GM06990 (cell line): ENCODE measurements at regions not wholly inside any gene's neighbourhood (a gene's known extent, or its start where the extent isn't known, plus 50 kb on each side); places are given as distances from the start of the nearest gene placed in this dataset.
"Not testable (repeated sequence)": the region's sequence is repeated elsewhere in the genome, so short reads cannot be mapped to it uniquely, and the experiment has no call there.

ENCODE experiments used
- DNase-seq: peaks from one replicate; pipeline ENCODE4 v3.0.0-alpha.2; 2011; ENCODE audit not compliant: insufficient read length; ENCODE audit errors: extremely low read depth
- H3K27me3 ChIP-seq: replicated peaks from 2 replicates; pipeline ENCODE4 v1.6.0; 2011; ENCODE audit warnings: low read length; ENCODE audit not compliant: control insufficient read depth, insufficient read depth
- H3K36me3 ChIP-seq: 2 replicates; pipeline ENCODE4 v1.5.1; 2011; ENCODE audit warnings: low read length; ENCODE audit not compliant: control insufficient read depth, insufficient read depth
- H3K4me3 ChIP-seq: replicated peaks from 2 replicates; pipeline ENCODE4 v1.5.1; 2011; ENCODE audit warnings: low read depth, mild to moderate bottlenecking, control low read depth, low read length
- CTCF ChIP-seq: IDR thresholded peaks from 2 replicates; pipeline ENCODE4 v1.5.1; 2011; ENCODE audit warnings: low read length, control low read depth, mild to moderate bottlenecking, inconsistent platforms; ENCODE audit not compliant: insufficient read depth, poor library complexity, severe bottlenecking

DNA sequence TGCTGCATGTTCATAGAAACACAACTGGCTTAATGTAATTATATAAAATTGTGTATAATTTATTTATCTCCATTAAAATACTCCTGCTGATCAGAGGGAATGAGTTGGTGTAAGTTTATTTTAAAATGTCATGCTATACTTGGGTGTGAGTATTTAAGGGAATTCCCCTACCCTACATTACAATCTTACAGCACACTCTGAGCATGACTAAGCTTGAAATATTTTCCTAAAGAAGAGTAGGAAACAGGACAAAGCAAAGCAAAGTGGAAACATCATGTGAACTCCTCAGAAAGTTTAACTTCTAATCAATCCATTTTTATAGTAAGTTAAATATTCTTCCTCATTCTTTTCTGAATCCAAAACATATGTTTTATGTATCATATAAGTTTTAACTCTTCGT, 1271.3 kb downstream of the EFNA5 start:
- TF ChIP-seq CTCF: no peak
- Histone ChIP-seq H3K27me3 (no peaks in the 10 kb centered on the region), H3K36me3 (no peaks in the 10 kb centered on the region), H3K4me3 (no peak overlapping the region)
- DNase-seq: no peak

DNA sequence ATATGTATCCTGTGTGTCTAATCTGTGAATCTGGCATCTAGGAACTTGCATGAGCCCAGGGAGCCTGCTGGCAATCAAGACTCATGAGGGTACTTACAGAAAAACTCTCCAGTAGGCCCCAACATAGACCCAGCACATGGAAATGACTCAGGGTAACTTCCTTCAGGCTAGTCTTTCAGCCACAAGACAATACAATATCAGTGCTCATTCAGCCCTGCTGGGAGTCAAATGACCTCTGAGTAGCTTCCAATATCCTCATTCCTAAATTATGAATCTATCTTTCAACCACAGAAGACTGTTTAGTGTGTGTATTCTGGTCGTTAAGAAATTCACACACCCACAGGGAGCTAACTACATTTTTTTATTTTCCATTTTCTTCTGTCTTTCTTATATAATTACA, 1273.0 kb downstream of the EFNA5 start:
- H3K27me3 ChIP-seq: no peaks in the 10 kb centered on the region
- no peak for TF ChIP-seq CTCF
- no peak overlapping the region for H3K4me3 ChIP-seq
- H3K36me3 ChIP-seq: no peaks in the 10 kb centered on the region
- DNase-seq: no peak

DNA sequence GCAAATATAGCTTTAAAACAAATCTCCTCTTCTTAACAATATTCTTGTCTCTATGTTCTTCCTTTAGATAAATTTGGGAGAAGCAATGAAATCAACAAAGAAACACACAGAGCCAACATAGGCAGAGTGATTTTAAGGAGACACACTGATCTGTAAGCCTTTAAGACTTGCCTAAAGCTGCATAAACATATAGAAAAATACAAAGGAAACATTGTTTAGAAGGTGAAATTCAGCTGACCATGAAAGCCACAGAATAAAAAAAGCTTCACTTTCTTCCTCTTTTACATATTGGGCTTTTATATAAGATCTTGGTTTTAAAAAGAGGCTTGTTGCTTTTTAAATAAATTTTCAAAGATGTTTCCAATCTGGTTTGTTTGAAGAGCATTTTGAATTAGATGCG, 1277.5 kb downstream of the EFNA5 start:
- no peak overlapping the region for H3K4me3 ChIP-seq
- H3K36me3 ChIP-seq: no peaks in the 10 kb centered on the region
- no peak for DNase-seq
- no peak for TF ChIP-seq CTCF
- no peaks in the 10 kb centered on the region for H3K27me3 ChIP-seq

DNA sequence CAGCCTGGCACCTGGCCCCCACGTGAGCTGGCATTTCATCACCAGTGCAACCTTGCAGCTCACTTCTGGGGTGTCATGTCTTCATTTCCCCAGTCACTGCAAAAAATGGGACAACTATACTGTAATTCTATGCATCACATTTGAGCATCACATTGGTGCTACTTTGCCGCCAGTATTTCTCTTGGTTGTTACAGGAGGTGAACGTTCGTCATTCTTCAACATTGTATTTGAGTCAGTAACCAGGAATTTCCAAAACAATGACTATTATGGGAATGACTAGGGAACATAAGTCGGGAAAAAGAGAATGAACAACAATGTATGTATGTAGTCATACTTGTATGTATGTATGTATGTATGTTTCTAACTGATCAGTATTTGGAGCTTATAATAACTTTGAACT, 1278.0 kb downstream of the EFNA5 start:
- no peak for DNase-seq
- no peak for TF ChIP-seq CTCF

GRCh38 chr5:106387767-106388166, 1283.0 kb downstream of the EFNA5 start:
- not testable (repeated sequence) for DNase-seq, H3K36me3 ChIP-seq, H3K4me3 ChIP-seq, H3K27me3 ChIP-seq

More for the DNA sequence above, 1278.0 kb downstream of the EFNA5 start:
- H3K4me3 ChIP-seq: no peak overlapping the region
- no peaks in the 10 kb centered on the region for H3K27me3 ChIP-seq
- H3K36me3 ChIP-seq: no peaks in the 10 kb centered on the region

DNA sequence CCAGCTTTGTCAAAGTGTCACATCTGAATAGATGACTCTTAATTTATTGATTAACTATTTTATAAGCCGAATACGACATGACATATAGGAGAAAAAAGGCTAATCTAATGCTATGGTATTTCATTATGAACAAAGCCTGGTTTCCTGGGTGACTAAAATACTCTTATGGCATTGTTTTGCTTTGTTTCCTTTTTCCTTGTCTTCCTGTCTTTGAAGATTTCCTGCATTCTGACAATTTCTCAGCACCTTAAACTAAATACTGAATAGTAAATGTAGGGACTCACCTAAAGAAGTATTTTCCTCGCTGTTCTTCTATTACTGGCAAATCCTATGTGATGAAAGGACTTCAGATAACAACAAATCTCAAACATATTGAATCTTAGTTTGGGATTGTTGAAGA, 1284.5 kb downstream of the EFNA5 start:
- no peak for TF ChIP-seq CTCF
- Histone ChIP-seq H3K27me3 (no peaks in the 10 kb centered on the region), H3K4me3 (no peak overlapping the region), H3K36me3 (no peaks in the 10 kb centered on the region)
- no peak for DNase-seq

- no peak for DNase-seq
- H3K36me3 ChIP-seq: no peaks in the 10 kb centered on the region
- TF ChIP-seq CTCF: no peak
- H3K27me3 ChIP-seq: no peaks in the 10 kb centered on the region
- no peak overlapping the region for H3K4me3 ChIP-seq
These were observed 1290.0 kb downstream of the EFNA5 start for GRCh38 chr5:106380736-106381135.
